PC-3 (cell line): ENCODE measurements at regions not wholly inside any gene's neighbourhood (a gene's known extent, or its start where the extent isn't known, plus 50 kb on each side); places are given as distances from the start of the nearest gene placed in this dataset.
"Not testable (repeated sequence)": the region's sequence is repeated elsewhere in the genome, so short reads cannot be mapped to it uniquely, and the experiment has no call there.

Experiments
- ATAC-seq: fragments of 200-7000 bp; cut with Tn5 transposase; 2 replicates; pipeline ENCODE4 v1.9.1; 2020; ENCODE audit warnings: mild to moderate bottlenecking, moderate library complexity
- BruUV-seq: library from RNA; stranded (reverse); fragments of 400-500 nt; replicated peaks from 2 replicates; lab custom pipeline; 2021; lab: Mats Ljungman, UMichigan
- CTCF ChIA-PET: fragments of 300-600 bp; sonication (Branson Sonifier 250); formaldehyde crosslinking; loops from one replicate; lab custom pipeline; 2022; ENCODE audit warnings: antibody characterized with exemption; lab: Charles Lee
- POLR2A ChIA-PET: fragments of 300-600 bp; sonication (Branson Sonifier 250); formaldehyde crosslinking; loops from one replicate; lab custom pipeline; 2022; ENCODE audit warnings: antibody characterized with exemption; ENCODE audit not compliant: unreplicated experiment; lab: Charles Lee
- DNase-seq: peaks from one replicate; pipeline ENCODE4 v3.0.0-alpha.2; 2015
- H2AFZ ChIP-seq: fragments of 300-600 bp; sonication (generic); 2 replicates; pipeline ENCODE4 v1.6.0; 2016; ENCODE audit warnings: antibody characterized with exemption, low read length
- H3F3A ChIP-seq: fragments of 300-600 bp; sonication (generic); one replicate; pipeline ENCODE4 v1.6.0; 2017; ENCODE audit warnings: antibody characterized with exemption, low read length, control low read depth, mild to moderate bottlenecking; ENCODE audit not compliant: unreplicated experiment
- H3K27ac ChIP-seq: fragments of 300-600 bp; sonication (generic); 2 replicates; pipeline ENCODE4 v1.5.1; 2016; ENCODE audit warnings: mild to moderate bottlenecking, low read length
- H3K27me3 ChIP-seq: fragments of 300-600 bp; sonication (generic); 2 replicates; pipeline ENCODE4 v1.6.1; 2016; ENCODE audit warnings: low read length, mixed read lengths
- H3K36me3 ChIP-seq: fragments of 300-600 bp; sonication (generic); 2 replicates; pipeline ENCODE4 v1.6.1; 2016; ENCODE audit warnings: low read depth, mixed run types, low read length, mixed read lengths
- H3K4me1 ChIP-seq: fragments of 300-600 bp; sonication (generic); 2 replicates; pipeline ENCODE4 v1.5.1; 2016; ENCODE audit warnings: low read length; ENCODE audit not compliant: insufficient read depth
- H3K4me2 ChIP-seq: fragments of 300-600 bp; sonication (generic); 2 replicates; pipeline ENCODE4 v1.6.0; 2016; ENCODE audit warnings: low read length
- H3K4me3 ChIP-seq: fragments of 300-600 bp; sonication (generic); 2 replicates; pipeline ENCODE4 v1.5.1; 2016; ENCODE audit warnings: mild to moderate bottlenecking, low read length, mixed read lengths
- H3K79me2 ChIP-seq: fragments of 300-600 bp; sonication (generic); 2 replicates; pipeline ENCODE4 v1.6.1; 2017; ENCODE audit warnings: low read length, mixed read lengths
- H3K9ac ChIP-seq: fragments of 300-600 bp; sonication (generic); 2 replicates; pipeline ENCODE4 v1.6.0; 2016; ENCODE audit warnings: mild to moderate bottlenecking, low read length
- H3K9me2 ChIP-seq: fragments of 300-600 bp; sonication (generic); replicated peaks from 2 replicates; pipeline ENCODE4 v1.6.1; 2016; ENCODE audit warnings: mixed run types, low read length, mixed read lengths
- H3K9me3 ChIP-seq: fragments of 300-600 bp; sonication (generic); 2 replicates; pipeline ENCODE4 v1.6.1; 2016; ENCODE audit warnings: low read length, mixed read lengths
- H4K20me1 ChIP-seq: fragments of 300-600 bp; sonication (generic); 2 replicates; pipeline ENCODE4 v1.6.1; 2016; ENCODE audit warnings: low read length, mixed read lengths
- intact Hi-C: fragments of 100-400 bp; cut with micrococcal nuclease; formaldehyde crosslinking; loops from 2 replicates; pipeline ENCODE4 v1.9.0; 2023

DNA sequence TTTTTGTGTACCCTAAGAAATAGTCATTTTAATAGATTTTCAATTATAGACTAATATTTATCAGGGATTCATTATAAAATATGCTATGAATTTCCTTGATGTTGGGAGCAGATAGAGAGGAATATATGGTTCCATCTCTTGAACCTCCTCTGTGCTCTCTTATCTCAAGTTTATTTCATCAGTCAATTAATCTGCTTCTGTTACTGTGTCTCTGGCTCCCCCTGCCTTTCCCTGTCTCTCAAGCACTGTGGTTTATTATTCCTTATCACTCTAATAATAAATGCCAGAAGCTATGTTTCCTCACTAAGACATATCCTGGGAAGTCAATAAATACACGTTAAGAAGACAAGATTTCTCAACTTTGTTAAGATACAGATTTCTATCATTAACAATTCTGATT lies 141.5 kb downstream of the SYT15 start:
- H3K36me3 ChIP-seq, intact Hi-C loops, H3K9me3 ChIP-seq, H3K9ac ChIP-seq, POLR2A ChIA-PET, H3K79me2 ChIP-seq, H3K4me1 ChIP-seq, H3K27ac ChIP-seq, H4K20me1 ChIP-seq, H3F3A ChIP-seq, BruUV-seq, H3K4me3 ChIP-seq, CTCF ChIA-PET, H3K27me3 ChIP-seq, H2AFZ ChIP-seq, H3K4me2 ChIP-seq, H3K9me2 ChIP-seq: not testable (repeated sequence)
- DNase-seq = peak; percentile 15
- peak; percentile 77 for ATAC-seq

DNA sequence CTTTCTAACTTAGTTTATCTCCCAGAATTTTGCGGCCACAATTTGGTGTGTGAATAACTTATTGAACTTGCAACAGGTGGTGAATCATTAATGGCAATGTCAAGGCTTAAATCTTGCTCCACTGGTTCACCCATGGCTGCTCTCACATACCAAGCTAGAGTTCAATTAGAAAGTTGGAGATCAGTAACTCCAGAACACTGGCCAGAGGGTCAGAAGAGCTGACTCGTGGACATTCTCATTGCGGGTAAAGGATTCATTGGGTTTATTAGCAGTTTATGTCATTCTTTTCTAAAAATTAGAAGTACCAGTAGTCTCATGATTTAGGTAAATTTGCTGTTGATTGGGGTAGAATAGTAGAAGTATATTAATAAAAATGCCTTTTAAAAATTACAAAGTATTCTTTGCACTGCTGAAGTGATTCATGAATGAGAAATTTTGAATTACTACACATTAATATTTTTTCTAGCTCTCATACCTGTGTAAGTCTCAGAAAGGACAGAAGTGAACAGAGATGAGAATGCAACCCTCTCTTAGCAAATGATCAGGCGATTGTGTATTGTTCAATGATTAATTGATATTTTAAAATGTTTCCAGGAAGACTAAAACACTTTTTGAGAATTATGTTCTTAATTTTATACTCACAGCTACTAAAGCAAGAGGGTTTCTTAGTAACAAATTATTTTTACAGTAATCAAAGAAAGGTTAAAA lies 142.0 kb downstream of the SYT15 start:
- H3K4me3 ChIP-seq, H3K9me2 ChIP-seq, H3K27ac ChIP-seq, ATAC-seq, CTCF ChIA-PET, H3K79me2 ChIP-seq, H3F3A ChIP-seq, DNase-seq, POLR2A ChIA-PET, H3K4me2 ChIP-seq, H3K9ac ChIP-seq, H3K27me3 ChIP-seq, H3K9me3 ChIP-seq, BruUV-seq, H2AFZ ChIP-seq, intact Hi-C loops, H3K4me1 ChIP-seq, H3K36me3 ChIP-seq, H4K20me1 ChIP-seq: not testable (repeated sequence)

DNA sequence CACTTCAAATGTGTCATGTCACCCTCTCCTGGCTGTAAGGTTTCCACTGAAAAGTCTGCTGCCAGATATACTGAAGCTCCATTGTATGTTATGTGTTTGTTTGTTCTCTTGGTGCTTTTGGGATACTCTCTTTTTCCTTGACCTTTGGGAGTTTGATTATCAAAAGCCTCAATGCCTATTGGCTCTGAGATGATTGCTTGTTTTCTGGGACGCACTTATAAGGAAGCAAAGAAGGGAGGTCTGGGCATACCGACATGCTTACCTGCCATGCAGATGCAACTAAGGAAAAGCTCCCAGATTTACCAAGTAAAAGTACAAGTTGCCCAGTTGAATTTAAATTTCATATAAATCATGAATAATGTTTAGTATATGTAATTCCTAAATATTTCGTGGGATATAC lies 145.3 kb downstream of the SYT15 start:
- H3K9me3 ChIP-seq, DNase-seq, POLR2A ChIA-PET: not testable (repeated sequence)

DNA sequence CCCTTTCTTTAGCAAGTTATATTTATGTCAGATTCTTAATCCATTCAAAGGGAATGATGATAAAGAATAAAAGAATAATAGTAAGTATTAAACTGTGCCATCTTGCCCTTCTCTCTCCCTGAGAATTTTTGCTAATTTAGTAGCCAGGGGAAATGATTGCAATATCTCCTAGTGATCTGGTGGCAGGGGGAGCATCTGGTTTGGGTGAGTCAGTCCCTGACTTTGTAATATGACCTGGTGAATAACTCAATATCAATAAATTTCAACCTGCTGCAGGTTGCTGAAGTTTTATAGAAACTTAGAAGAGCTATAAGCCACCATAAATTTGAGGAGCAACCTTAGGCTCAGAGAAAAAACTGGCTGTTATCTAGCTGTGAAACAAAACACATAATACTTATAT lies 149.4 kb downstream of the SYT15 start:
- H3K4me1 ChIP-seq = not testable (repeated sequence)

More for the DNA sequence above, 145.3 kb downstream of the SYT15 start:
- ATAC-seq, H3K4me1 ChIP-seq, H3K79me2 ChIP-seq, H3K9me2 ChIP-seq, H3K4me2 ChIP-seq, H2AFZ ChIP-seq, H3K27me3 ChIP-seq, H3K4me3 ChIP-seq, H4K20me1 ChIP-seq, intact Hi-C loops, H3K27ac ChIP-seq, CTCF ChIA-PET, H3K9ac ChIP-seq, H3K36me3 ChIP-seq, BruUV-seq, H3F3A ChIP-seq: not testable (repeated sequence)

DNA sequence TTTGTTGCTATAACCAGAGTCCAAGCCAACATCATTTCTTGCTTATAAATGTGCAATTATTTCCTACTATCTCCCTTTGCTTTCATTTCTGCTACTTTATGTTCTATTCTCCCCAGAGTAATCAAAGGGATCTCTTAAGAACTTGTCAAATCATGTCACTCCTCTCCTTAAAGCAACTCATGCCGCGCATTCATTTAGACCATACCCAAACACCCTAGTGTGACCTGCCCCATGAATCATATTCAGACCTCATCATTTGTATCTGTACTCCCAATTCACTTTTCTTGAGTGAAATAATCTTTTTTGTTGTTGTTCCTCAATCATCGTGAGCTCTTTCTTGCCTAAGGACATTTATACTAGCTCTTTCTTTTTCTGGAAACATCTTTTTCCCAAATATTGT lies 151.8 kb downstream of the SYT15 start:
- H3K4me2 ChIP-seq, intact Hi-C loops, BruUV-seq: not testable (repeated sequence)

More for the DNA sequence above, 149.4 kb downstream of the SYT15 start:
- H3K4me3 ChIP-seq, H3K9me3 ChIP-seq, H2AFZ ChIP-seq, H3K79me2 ChIP-seq, H4K20me1 ChIP-seq, BruUV-seq, POLR2A ChIA-PET, H3K4me2 ChIP-seq, H3K9me2 ChIP-seq, H3F3A ChIP-seq, DNase-seq, H3K36me3 ChIP-seq, intact Hi-C loops, H3K9ac ChIP-seq, H3K27ac ChIP-seq, ATAC-seq, CTCF ChIA-PET, H3K27me3 ChIP-seq: not testable (repeated sequence)

DNA sequence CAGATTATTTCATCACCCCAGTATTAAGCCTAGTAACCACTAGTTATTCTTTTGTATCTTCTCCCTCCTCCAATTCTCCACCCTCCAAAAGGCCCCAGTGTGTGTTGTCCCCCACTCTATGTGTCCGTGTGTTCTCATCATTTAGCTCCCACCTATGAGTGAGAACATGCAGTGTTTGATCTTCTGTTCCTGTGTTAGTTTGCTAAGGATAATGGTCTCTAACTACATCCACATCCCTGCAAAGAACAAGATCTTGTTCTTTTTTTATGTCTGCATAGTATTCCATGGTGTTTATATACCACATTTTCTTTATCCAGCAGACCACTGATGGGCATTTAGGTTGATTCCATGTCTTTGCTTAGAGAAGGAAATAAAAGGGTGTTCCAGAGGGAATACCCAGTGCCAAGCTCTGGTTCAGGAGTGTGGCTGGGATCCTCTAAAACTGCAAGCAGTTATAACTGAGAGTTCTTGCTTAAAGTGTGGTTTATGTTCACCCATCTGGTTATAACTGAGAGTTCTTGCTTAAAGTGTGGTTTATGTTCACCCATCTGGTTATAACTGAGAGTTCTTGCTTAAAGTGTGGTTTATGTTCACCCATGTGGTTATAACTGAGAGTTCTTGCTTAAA lies 154.8 kb downstream of the SYT15 start:
- H3K79me2 ChIP-seq, H3K4me3 ChIP-seq, POLR2A ChIA-PET, ATAC-seq, DNase-seq, H3K9me2 ChIP-seq, H3K4me1 ChIP-seq, H3F3A ChIP-seq, H3K27ac ChIP-seq, BruUV-seq, H3K27me3 ChIP-seq, H2AFZ ChIP-seq, H3K4me2 ChIP-seq, H4K20me1 ChIP-seq, H3K9me3 ChIP-seq, CTCF ChIA-PET, H3K9ac ChIP-seq, H3K36me3 ChIP-seq, intact Hi-C loops: not testable (repeated sequence)

More for the DNA sequence above, 151.8 kb downstream of the SYT15 start:
- H3K9me2 ChIP-seq, POLR2A ChIA-PET, H4K20me1 ChIP-seq, H3K9me3 ChIP-seq, H3K4me3 ChIP-seq, H3K79me2 ChIP-seq, H3K27ac ChIP-seq, H3K4me1 ChIP-seq, H3K9ac ChIP-seq, H2AFZ ChIP-seq, DNase-seq, H3F3A ChIP-seq, H3K27me3 ChIP-seq, CTCF ChIA-PET, ATAC-seq, H3K36me3 ChIP-seq: not testable (repeated sequence)
